ENCODE measurements at regions not wholly inside any gene's neighbourhood (a gene's known extent, or its start where the extent isn't known, plus 50 kb on each side); places are given as distances from the start of the nearest gene placed in this dataset.

DNA sequence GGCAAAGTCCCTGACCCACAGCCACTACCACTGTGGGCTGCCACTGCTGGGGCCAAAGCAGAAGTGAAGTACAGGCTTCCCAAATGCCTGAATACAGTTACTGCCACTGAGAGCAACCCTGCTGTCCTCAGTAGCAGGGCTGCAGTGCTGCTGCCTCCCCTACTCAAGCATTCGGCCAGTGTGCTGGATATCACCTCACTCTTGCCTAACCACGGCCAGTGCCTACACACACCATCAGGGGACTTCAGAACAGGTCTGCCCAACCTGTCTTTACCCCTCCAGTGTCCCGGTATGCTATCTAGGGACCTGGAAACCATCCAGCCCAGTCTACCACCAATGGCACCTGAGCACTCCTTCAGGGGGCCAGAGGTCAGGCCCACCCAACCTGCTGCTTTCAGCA is 261.5 kb upstream of the COL8A1 start:
- H3K9me3 ChIP-seq (replicated peaks): peaks cover 13% of the 10 kb centered on the region
- H3K4me1 ChIP-seq: no peaks in the 10 kb centered on the region
- H3K36me3 ChIP-seq: no peaks in the 10 kb centered on the region
- H3K27me3 ChIP-seq (ENCODE audit: low read depth): no peaks in the 10 kb centered on the region
- H3K4me3 ChIP-seq: no peak overlapping the region
- DNase-seq: no peak
- TF ChIP-seq CTCF (IDR thresholded peaks at IDR 0.05; ENCODE audit: borderline replicate concordance): no peak
- no peak overlapping the region for H3K27ac ChIP-seq (replicated peaks)
- intact Hi-C loops (cut with micrococcal nuclease): no loop called here

DNA sequence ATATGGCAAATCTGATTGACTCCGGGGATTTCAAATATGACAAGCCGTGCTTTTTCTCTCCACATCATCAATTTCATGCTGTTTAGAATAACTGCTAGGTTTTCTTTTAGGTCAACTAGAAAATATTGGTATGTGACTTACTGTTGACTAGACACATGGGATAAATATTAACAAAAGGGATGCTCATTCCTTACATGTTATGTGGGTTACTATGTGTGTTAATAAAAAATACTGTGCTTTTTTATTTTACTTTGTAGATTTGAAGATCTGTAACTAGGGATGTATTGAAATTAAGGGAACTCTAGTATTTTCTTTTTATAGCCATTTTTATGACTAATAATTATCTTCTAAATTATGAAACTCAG is 264.6 kb upstream of the COL8A1 start:
- Histone ChIP-seq H3K4me3 (no peak overlapping the region), H3K9me3 (replicated peaks) (no peaks in the 10 kb centered on the region), H3K27ac (replicated peaks) (no peak overlapping the region), H3K27me3 (ENCODE audit: low read depth) (no peaks in the 10 kb centered on the region), H3K36me3 (no peaks in the 10 kb centered on the region), H3K4me1 (no peaks in the 10 kb centered on the region)
- no peak for TF ChIP-seq CTCF (IDR thresholded peaks at IDR 0.05; ENCODE audit: borderline replicate concordance)
- intact Hi-C loops (cut with micrococcal nuclease): no loop called here
- no peak for DNase-seq

DNA sequence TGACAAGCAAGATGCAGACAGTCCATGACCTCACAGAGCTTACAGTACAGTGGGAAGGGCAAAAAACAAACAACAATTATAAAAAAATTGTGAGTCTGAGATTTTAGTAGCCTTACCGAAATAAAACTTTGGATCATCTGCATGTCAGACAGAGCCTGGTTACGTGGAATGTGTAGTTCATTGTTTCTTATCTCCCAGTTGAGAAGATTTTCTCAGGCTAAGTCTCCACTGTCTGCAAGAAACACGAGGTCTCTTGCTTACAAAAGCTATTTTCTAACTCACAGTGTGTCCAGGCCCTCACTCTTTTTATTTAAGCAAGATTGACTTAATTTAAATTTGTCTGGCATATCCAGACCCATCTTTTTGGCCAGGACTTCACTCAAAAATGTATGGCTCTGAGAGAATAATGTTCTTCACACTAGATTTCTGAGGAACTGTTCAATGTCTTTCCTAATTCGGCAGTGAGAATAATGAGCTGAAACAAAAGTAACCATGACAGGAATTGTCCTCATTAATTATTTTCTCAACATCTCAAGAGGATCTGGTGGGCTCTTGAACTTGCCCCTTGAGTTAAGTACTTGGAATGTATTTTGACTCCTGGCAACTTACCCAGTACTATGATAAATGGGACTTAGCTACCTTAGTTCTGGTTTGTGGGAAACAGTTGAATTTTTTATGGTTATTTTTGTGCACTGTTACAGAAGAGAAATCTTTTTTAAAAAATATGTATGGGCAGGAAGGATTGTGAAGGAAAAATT is 265.1 kb upstream of the COL8A1 start:
- intact Hi-C loops (cut with micrococcal nuclease): no loop called here
- Histone ChIP-seq H3K4me3 (no peak overlapping the region), H3K4me1 (no peaks in the 10 kb centered on the region), H3K27me3 (ENCODE audit: low read depth) (no peaks in the 10 kb centered on the region), H3K27ac (replicated peaks) (no peak overlapping the region), H3K36me3 (no peaks in the 10 kb centered on the region), H3K9me3 (replicated peaks) (no peaks in the 10 kb centered on the region)
- no peak for TF ChIP-seq CTCF (IDR thresholded peaks at IDR 0.05; ENCODE audit: borderline replicate concordance)
- DNase-seq: no peak

GRCh38 chr3:99366663-99367429 is 271.5 kb upstream of the COL8A1 start:
- Histone ChIP-seq H3K9me3 (replicated peaks) (no peaks in the 10 kb centered on the region), H3K36me3 (no peaks in the 10 kb centered on the region), H3K27ac (replicated peaks) (no peak overlapping the region), H3K4me3 (no peak overlapping the region), H3K27me3 (ENCODE audit: low read depth) (no peaks in the 10 kb centered on the region), H3K4me1 (no peaks in the 10 kb centered on the region)
- DNase-seq: no peak
- intact Hi-C loops (cut with micrococcal nuclease): no loop called here
- TF ChIP-seq CTCF (IDR thresholded peaks at IDR 0.05; ENCODE audit: borderline replicate concordance): no peak

DNA sequence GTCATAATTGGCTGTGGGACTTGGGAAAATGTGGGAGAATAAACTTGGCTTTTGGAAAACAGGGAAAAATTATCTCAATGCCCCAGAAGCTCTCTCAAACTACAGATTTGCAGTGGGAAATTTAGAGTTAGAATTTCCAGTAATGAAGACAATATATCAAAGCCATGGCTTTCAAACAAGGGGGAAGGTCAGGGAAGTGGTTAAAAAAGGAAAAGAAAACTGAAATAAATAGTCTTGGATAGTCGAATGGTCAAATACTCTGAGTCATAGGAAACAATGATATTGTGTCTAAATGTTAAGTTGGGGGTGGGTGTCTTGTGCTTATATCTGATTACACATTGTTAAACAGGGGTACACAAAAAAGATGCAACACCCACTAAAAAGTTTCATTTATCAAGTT is 272.4 kb upstream of the COL8A1 start:
- intact Hi-C loops (cut with micrococcal nuclease): no loop called here
- H3K27ac ChIP-seq (replicated peaks): no peak overlapping the region
- DNase-seq: no peak
- no peaks in the 10 kb centered on the region for H3K9me3 ChIP-seq (replicated peaks)
- no peaks in the 10 kb centered on the region for H3K4me1 ChIP-seq
- H3K36me3 ChIP-seq: no peaks in the 10 kb centered on the region
- no peak overlapping the region for H3K4me3 ChIP-seq
- H3K27me3 ChIP-seq (ENCODE audit: low read depth): no peaks in the 10 kb centered on the region
- TF ChIP-seq CTCF (IDR thresholded peaks at IDR 0.05; ENCODE audit: borderline replicate concordance): no peak

All from left ventricle myocardium inferior (tissue), 1 donor.